ENCODE measurements at regions not wholly inside any gene's neighbourhood (a gene's known extent, or its start where the extent isn't known, plus 50 kb on each side); places are given as distances from the start of the nearest gene placed in this dataset.

GRCh38 chr18:28485918-28486317 is 309.0 kb upstream of the CDH2 start:
- TF ChIP-seq CTCF (IDR thresholded peaks at IDR 0.05) (no peak), EZH2 (IDR thresholded peaks at IDR 0.05) (no peak), EZH2phosphoT487 (IDR thresholded peaks at IDR 0.05) (no peak)
